Stomach smooth muscle (tissue), 2 donors: ENCODE measurements at regions not wholly inside any gene's neighbourhood (a gene's known extent, or its start where the extent isn't known, plus 50 kb on each side); places are given as distances from the start of the nearest gene placed in this dataset.

ENCODE experiments used
- H3K27ac ChIP-seq: one replicate; pipeline ENCODE4 v1.7.0; 2013; ENCODE audit warnings: mild to moderate bottlenecking, low read length, inconsistent platforms
- H3K27me3 ChIP-seq, 2 donors: one replicate each; pipeline ENCODE4 v1.7.0; 2013; ENCODE audit warnings: low read length in 2 of 2; ENCODE audit not compliant: insufficient read depth in 2 of 2, control insufficient read depth in 1 of 2
- H3K36me3 ChIP-seq, 2 donors: one replicate each; pipeline ENCODE4 v1.7.0; 2013; ENCODE audit warnings: low read length in 2 of 2; ENCODE audit not compliant: control insufficient read depth in 2 of 2, insufficient read depth in 2 of 2
- H3K4me1 ChIP-seq: one replicate; pipeline ENCODE4 v1.7.0; 2013; ENCODE audit warnings: low read length; ENCODE audit not compliant: control insufficient read depth, insufficient read depth
- H3K4me3 ChIP-seq, 2 donors: one replicate each; pipeline ENCODE4 v1.7.0; 2013; ENCODE audit warnings: low read length in 2 of 2
- H3K9ac ChIP-seq, 2 donors: one replicate each; pipeline ENCODE4 v1.7.0; 2013; ENCODE audit warnings: low read length in 2 of 2, mild to moderate bottlenecking in 1 of 2
- H3K9me3 ChIP-seq, 2 donors: one replicate each; pipeline ENCODE4 v1.7.0; 2013; ENCODE audit warnings: low read length in 2 of 2; ENCODE audit not compliant: control insufficient read depth in 2 of 2
- donor health status: healthy.
- donor health status: Pancreatic carcinoma.

- Histone ChIP-seq H3K27ac (no peak overlapping the region), H3K9ac (no peak overlapping the region), H3K4me1 (no peaks in the 10 kb centered on the region), H3K9me3 (no peaks in the 10 kb centered on the region), H3K27me3 (no peaks in the 10 kb centered on the region), H3K4me3 (no peak overlapping the region), H3K36me3 (no peaks in the 10 kb centered on the region)
These were observed 211.8 kb upstream of the RGMA start for GRCh38 chr15:93300796-93301195.

GRCh38 chr15:93299675-93300074, 210.7 kb upstream of the RGMA start:
- Histone ChIP-seq H3K4me1 (no peaks in the 10 kb centered on the region), H3K9ac (no peak overlapping the region), H3K36me3 (no peaks in the 10 kb centered on the region), H3K9me3 (no peaks in the 10 kb centered on the region), H3K27ac (no peak overlapping the region), H3K27me3 (no peaks in the 10 kb centered on the region), H3K4me3 (no peak overlapping the region)

GRCh38 chr15:93298901-93299300, 209.9 kb upstream of the RGMA start:
- H3K27ac ChIP-seq, result no peak overlapping the region
- H3K36me3 ChIP-seq, result no peaks in the 10 kb centered on the region
- no peaks in the 10 kb centered on the region for H3K27me3 ChIP-seq
- no peak overlapping the region for H3K9ac ChIP-seq
- no peaks in the 10 kb centered on the region for H3K4me1 ChIP-seq
- no peaks in the 10 kb centered on the region for H3K9me3 ChIP-seq
- H3K4me3 ChIP-seq, result no peak overlapping the region

GRCh38 chr15:93296759-93297500, 207.9 kb upstream of the RGMA start:
- no peaks in the 10 kb centered on the region for H3K9me3 ChIP-seq
- H3K4me3 ChIP-seq, result no peak overlapping the region
- H3K36me3 ChIP-seq, result no peaks in the 10 kb centered on the region
- H3K9ac ChIP-seq, result no peak overlapping the region
- no peaks in the 10 kb centered on the region for H3K4me1 ChIP-seq
- no peak overlapping the region for H3K27ac ChIP-seq
- no peaks in the 10 kb centered on the region for H3K27me3 ChIP-seq

- Histone ChIP-seq H3K9me3 (no peaks in the 10 kb centered on the region), H3K9ac (no peak overlapping the region), H3K4me1 (no peaks in the 10 kb centered on the region), H3K4me3 (no peak overlapping the region), H3K36me3 (no peaks in the 10 kb centered on the region), H3K27me3 (no peaks in the 10 kb centered on the region), H3K27ac (no peak overlapping the region)
These were observed 205.9 kb upstream of the RGMA start for GRCh38 chr15:93294896-93295295.

GRCh38 chr15:93294066-93294465, 205.1 kb upstream of the RGMA start:
- Histone ChIP-seq H3K27ac (no peak overlapping the region), H3K4me1 (no peaks in the 10 kb centered on the region), H3K9ac (no peak overlapping the region), H3K36me3 (no peaks in the 10 kb centered on the region), H3K4me3 (no peak overlapping the region), H3K27me3 (no peaks in the 10 kb centered on the region), H3K9me3 (no peaks in the 10 kb centered on the region)

GRCh38 chr15:93291380-93291779, 202.4 kb upstream of the RGMA start:
- Histone ChIP-seq H3K9me3 (no peaks in the 10 kb centered on the region), H3K4me3 (no peak overlapping the region), H3K27ac (no peak overlapping the region), H3K4me1 (peaks cover 3% of the 10 kb centered on the region), H3K36me3 (no peaks in the 10 kb centered on the region), H3K27me3 (no peaks in the 10 kb centered on the region), H3K9ac (no peak overlapping the region)

- H3K4me1 ChIP-seq, result peaks cover 3% of the 10 kb centered on the region
- H3K36me3 ChIP-seq, result no peaks in the 10 kb centered on the region
- H3K4me3 ChIP-seq, result no peak overlapping the region
These were observed 201.6 kb upstream of the RGMA start for GRCh38 chr15:93290618-93290946.

GRCh38 chr15:93289941-93290617, 201.1 kb upstream of the RGMA start:
- Histone ChIP-seq H3K9me3 (no peaks in the 10 kb centered on the region), H3K27me3 (no peaks in the 10 kb centered on the region), H3K4me1 (peaks cover 3% of the 10 kb centered on the region), H3K36me3 (no peaks in the 10 kb centered on the region), H3K27ac (no peak overlapping the region), H3K4me3 (no peak overlapping the region), H3K9ac (no peak overlapping the region)

More at GRCh38 chr15:93290618-93290946, 201.6 kb upstream of the RGMA start:
- no peak overlapping the region for H3K9ac ChIP-seq
- H3K27me3 ChIP-seq, result no peaks in the 10 kb centered on the region
- no peak overlapping the region for H3K27ac ChIP-seq
- H3K9me3 ChIP-seq, result no peaks in the 10 kb centered on the region

GRCh38 chr15:93288728-93289294, 199.8 kb upstream of the RGMA start:
- no peaks in the 10 kb centered on the region for H3K36me3 ChIP-seq
- peaks cover 3% of the 10 kb centered on the region for H3K4me1 ChIP-seq
- no peak overlapping the region for H3K9ac ChIP-seq
- no peaks in the 10 kb centered on the region for H3K9me3 ChIP-seq
- H3K27ac ChIP-seq, result peak overlapping the region; percentile 41
- no peak overlapping the region for H3K4me3 ChIP-seq
- H3K27me3 ChIP-seq, result no peaks in the 10 kb centered on the region

GRCh38 chr15:93286446-93286845, 197.4 kb upstream of the RGMA start:
- Histone ChIP-seq H3K27ac (no peak overlapping the region), H3K27me3 (no peaks in the 10 kb centered on the region), H3K36me3 (no peaks in the 10 kb centered on the region), H3K9me3 (no peaks in the 10 kb centered on the region), H3K4me3 (no peak overlapping the region), H3K4me1 (peaks cover 3% of the 10 kb centered on the region), H3K9ac (no peak overlapping the region)
